HG03342 (cell line): ENCODE measurements at regions not wholly inside any gene's neighbourhood (a gene's known extent, or its start where the extent isn't known, plus 50 kb on each side); places are given as distances from the start of the nearest gene placed in this dataset.
"Not testable (repeated sequence)": the region's sequence is repeated elsewhere in the genome, so short reads cannot be mapped to it uniquely, and the experiment has no call there.

Source experiments
- ATAC-seq: cut with Tn5 transposase; IDR thresholded peaks from one replicate; pipeline ENCODE4 v1.9.1; 2021; ENCODE audit warnings: mild to moderate bottlenecking, moderate library complexity; ENCODE audit not compliant: unreplicated experiment

DNA sequence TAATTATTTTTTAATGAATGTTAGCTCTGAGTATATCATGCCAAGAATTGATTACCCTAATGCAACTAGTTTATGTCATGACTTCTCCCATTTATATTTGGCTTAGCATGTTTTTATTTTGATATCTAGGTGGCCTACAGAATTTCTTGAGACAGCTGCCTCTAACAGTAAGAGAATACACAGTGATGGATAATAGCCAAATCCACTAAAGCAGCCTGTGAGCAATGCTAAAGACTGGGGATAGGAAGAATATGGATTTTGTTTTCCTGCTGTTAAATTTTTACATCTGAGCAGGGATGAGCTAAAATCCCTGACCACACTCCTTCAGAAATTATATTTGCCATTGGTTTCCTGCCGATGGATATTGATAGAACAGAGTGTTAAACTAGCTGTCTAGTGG is 149.3 kb upstream of the TGFBR2 start:
- no peak for ATAC-seq

- ATAC-seq, result no peak
Observed at GRCh38 chr3:30457726-30458125, 148.7 kb upstream of the TGFBR2 start.

DNA sequence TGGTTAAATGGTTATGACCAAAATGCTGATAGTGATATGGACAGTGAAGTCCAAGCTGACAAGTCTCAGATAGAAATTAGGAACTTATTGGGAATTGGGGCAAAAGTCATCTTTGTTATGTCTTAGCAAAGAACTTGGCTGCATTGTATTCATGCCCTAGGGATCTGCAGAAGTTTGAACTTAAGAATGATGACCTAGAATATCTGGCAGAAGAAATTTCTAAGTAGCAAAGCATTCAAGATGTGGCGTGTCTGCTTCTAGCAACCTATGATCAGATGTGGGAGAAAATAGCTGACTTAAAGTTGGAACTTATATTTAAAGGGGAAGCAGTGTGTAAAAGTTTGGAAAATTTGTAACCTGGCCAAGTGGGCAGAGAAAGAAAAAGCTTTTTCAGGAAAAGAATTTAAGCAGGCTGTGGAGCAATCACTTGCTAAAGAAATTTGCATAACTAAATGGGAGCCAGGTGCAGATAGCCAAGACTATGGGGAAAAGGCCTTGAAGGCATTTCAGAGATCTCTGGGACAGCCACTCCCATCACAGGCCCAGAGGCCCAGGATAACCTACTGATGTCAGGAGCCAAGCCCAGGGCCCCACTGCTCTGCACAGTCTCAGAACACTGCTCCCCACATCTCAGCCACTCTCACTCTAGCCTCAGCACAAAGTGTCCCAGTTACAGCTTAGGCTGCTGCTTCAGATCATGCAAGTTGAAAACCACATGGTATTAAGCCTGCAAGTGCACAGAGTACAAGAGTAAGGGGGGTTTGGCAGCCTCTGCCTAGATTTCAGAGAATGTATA is 147.8 kb upstream of the TGFBR2 start:
- no peak for ATAC-seq

GRCh38 chr3:30461311-30461710 is 145.1 kb upstream of the TGFBR2 start:
- no peak for ATAC-seq

- ATAC-seq, result no peak
Observed at GRCh38 chr3:30462721-30463470, 143.5 kb upstream of the TGFBR2 start.

- no peak for ATAC-seq
Observed at GRCh38 chr3:30464381-30464780, 142.0 kb upstream of the TGFBR2 start.

- no peak for ATAC-seq
Observed at GRCh38 chr3:30465454-30465853, 140.9 kb upstream of the TGFBR2 start.

DNA sequence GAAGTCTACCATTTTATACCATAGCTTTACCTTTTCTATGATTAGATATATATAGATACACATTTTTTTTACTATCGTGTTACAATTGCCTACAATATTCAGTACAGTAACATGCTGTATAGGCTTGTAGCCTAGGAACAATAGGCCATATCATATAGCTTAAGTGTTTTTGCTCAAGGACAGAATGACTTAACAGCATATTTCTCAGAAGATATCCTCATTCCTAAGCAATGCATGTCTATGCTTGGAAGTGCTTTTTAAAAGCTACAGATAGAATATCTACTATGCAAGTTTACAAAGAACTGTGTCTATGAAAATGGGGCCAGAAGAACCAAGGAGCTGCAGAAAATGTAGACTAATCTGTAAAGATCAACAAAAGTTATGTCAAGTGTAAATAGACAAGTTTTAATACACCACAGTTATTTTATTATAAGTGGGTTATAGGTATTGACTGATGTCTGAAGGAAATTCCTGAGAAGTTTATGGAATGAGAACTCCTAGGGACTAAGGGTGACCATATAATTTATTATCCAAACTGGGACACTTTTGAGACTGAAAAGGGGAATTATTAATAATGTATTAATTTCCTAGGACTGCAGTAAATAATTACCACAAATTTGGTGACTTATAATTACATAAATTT is 138.7 kb upstream of the TGFBR2 start:
- ATAC-seq, result no peak

- no peak for ATAC-seq
Observed at GRCh38 chr3:30469133-30469532, 137.3 kb upstream of the TGFBR2 start.

DNA sequence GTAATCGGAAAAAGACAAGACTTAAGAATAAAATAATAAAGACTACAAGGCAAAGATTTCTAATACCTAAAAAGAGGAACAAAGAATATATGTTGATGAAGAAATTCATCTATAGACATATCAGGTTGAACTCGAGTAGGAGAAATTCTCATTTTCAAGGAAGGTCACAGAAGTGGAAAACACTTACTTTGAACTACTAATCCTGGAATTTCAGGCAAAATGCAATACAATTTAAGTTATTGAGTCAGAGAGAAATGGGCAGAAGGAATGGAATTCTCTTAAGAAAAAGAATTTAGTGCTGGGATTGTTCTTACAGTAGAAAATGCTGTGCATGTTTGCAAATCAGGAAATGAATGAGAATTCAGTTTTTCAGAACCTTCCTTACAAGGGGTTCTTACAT is 135.9 kb upstream of the TGFBR2 start:
- no peak for ATAC-seq

DNA sequence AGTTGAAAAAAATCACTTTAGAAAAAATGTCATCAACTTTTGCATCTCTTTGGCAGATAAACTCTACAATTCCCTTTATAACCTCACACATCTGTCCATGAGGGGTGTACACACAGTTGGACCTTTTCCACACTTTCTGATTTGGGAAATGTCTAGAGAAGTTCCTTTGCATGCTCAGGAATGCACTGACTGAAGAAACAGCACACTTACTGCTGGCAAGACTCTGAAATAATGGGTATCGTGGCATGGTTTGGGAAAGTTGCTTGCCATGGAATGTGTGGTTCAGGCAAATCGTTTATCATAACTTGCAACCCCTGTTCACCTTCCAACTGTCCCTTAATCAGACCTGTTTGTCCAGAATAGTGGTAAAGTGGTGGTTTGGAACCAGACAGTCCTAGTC is 135.3 kb upstream of the TGFBR2 start:
- no peak for ATAC-seq

- no peak for ATAC-seq
Observed at GRCh38 chr3:30471796-30472489, 134.5 kb upstream of the TGFBR2 start.

DNA sequence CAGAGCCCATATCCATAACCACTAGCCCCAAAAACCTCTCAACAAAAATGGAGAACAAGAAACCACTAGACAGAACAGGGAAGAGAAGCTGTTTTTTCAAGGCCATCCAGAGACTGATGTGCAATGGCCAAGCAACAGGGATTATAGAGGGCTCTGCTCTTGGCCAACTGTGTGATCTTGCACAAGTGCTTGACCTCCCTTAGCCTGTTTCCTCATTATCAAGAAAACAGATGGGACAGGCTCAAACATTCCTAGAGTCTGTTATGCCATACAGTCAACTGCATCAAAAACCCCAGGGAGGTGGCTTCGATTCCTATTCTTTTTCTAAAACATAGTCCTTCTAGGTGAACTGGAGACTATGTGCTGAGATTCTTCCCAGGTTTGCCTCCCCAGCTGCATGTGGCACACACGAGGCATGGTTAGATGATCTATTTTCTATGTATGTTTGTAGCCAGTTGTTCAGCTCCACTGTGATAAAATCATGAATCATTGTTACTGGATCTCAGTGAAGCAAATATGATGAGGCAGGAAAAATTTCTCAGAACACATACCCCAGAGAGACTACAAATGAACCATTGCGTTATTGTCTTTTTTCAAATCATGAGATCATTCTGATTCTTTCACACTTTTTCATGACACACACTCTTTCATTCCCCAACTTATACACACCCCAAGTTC is 132.9 kb upstream of the TGFBR2 start:
- no peak for ATAC-seq

GRCh38 chr3:30474371-30474770 is 132.0 kb upstream of the TGFBR2 start:
- no peak for ATAC-seq

- peak; percentile 85 for ATAC-seq
Observed at GRCh38 chr3:30475038-30475808, 131.2 kb upstream of the TGFBR2 start.

DNA sequence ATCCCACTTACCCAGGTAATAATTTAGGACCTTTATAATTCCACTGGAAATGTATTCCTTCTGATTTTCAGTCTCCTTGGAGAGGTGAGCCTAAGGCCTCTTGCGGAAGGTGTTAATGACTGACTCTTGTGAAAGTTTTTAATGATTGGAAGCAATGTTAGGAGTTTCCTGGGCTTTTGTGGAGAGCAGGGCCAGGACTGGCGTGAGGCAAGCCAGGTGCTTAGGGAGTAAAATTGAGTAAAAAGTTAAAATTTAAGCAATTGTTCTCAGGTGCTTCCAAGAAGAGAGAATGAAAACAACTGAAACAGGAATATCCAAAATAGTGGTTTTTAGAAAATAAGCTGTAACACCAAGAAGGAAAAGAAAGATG is 130.6 kb upstream of the TGFBR2 start:
- no peak for ATAC-seq

GRCh38 chr3:30476368-30477084 is 129.9 kb upstream of the TGFBR2 start:
- ATAC-seq, result no peak

DNA sequence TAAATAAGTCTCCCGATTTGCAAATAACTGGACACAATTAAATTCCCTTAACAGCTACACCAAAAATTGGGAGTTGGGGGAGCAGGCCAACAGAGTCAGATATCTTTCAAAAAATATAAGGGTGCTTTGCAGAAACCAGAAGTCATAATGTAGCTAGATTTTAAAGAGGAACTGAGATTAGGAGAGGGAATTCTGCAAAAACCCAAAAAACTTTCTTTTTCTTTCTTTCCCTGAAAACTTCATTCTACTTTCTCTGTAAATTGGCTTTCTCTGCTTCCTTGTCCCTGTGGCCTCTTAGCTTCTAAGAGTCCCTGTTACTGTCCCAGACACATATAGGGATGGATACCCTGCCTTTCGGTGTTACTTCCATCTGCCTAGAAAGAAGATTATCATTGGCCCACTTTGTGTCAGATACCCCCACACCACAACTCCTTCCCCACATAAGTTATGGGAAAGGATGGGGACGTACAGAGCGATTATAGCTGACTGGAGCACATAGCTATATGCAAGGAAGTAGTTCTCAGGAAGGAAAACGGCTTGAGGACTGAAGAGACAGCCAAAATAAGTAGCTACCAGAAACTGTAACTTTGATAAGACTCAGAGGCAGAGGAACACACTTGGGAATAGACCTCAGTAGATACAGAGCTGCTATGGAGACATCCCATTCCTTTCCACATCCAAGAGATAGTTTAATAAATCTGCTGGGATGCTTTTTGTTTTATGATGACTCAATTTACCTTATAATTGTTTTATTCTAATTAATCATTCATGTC is 129.1 kb upstream of the TGFBR2 start:
- no peak for ATAC-seq

GRCh38 chr3:30479737-30480136 is 126.7 kb upstream of the TGFBR2 start:
- ATAC-seq, result not testable (repeated sequence)
